ENCODE measurements at regions not wholly inside any gene's neighbourhood (a gene's known extent, or its start where the extent isn't known, plus 50 kb on each side); places are given as distances from the start of the nearest gene placed in this dataset.

GRCh38 chr7:26600411-26600810 lies 264.0 kb downstream of the SKAP2 start:
- Histone ChIP-seq H4K8ac (ENCODE audit: low read depth in 2 of 2, low read length in 2 of 2) (no peak overlapping the region), H2AK9ac (replicated peaks; ENCODE audit: low read depth, low read length, poor library complexity) (no peak overlapping the region), H2AFZ (replicated peaks; ENCODE audit: low read length, poor library complexity) (no peak overlapping the region), H3K27me3 (ENCODE audit: control insufficient read depth, insufficient read depth, low read length) (0 out of 2 replicates have a peak, but pooled peaks cover 1% of the 10 kb centered on the region), H2BK15ac (ENCODE audit: low read depth, low read length) (no peak overlapping the region), H3K4me3 (ENCODE audit: insufficient read depth, low read depth, low read length) (no peak overlapping the region), H2BK20ac (ENCODE audit: low read depth, low read length) (no peak overlapping the region), H3K18ac (ENCODE audit: low read depth, low read length) (no peak overlapping the region), H2AK5ac (ENCODE audit: low read depth, low read length) (no peak overlapping the region), H3K9ac (ENCODE audit: low read depth, low read length) (no peak overlapping the region), H3K14ac (replicated peaks; ENCODE audit: low read depth, low read length) (no peak overlapping the region), H4K20me1 (ENCODE audit: insufficient read depth, low read length) (no peaks in the 10 kb centered on the region), H3K9me1 (ENCODE audit: insufficient read depth, low read length) (no peaks in the 10 kb centered on the region), H4K91ac (ENCODE audit: insufficient read depth, low read depth, low read length) (no peak overlapping the region), H2BK5ac (ENCODE audit: low read depth, low read length, poor library complexity, severe bottlenecking) (no peak overlapping the region), H3K4me2 (ENCODE audit: low read depth, low read length) (no peak overlapping the region), H3K4ac (ENCODE audit: low read depth, low read length) (no peak overlapping the region), H4K5ac (ENCODE audit: low read depth, low read length) (no peak overlapping the region), H3K9me3 (ENCODE audit: control insufficient read depth, insufficient read depth, low read length) (no peaks in the 10 kb centered on the region), H3K27ac (ENCODE audit: insufficient read depth, low read length) (no peak overlapping the region), H3K79me1 (ENCODE audit: low read depth in 1 of 2, low read length in 2 of 2) (no peaks in the 10 kb centered on the region), H3K23ac (ENCODE audit: low read depth, low read length) (no peak overlapping the region), H3K36me3 (ENCODE audit: control insufficient read depth, insufficient read depth, low read length) (no peaks in the 10 kb centered on the region), H3K4me1 (ENCODE audit: control insufficient read depth, insufficient read depth, low read length) (no peaks in the 10 kb centered on the region), H3K56ac (ENCODE audit: extremely low read depth, insufficient read depth, low read length) (no peak overlapping the region), H2BK120ac (ENCODE audit: low read depth, low read length) (no peak overlapping the region)
- no peak for ATAC-seq (ENCODE audit: low read depth)
- intact Hi-C loops (cut with micrococcal nuclease): no loop called here
- dilution Hi-C loops (cut with HindIII; ENCODE audit: low sequenced_read_pairs, unreplicated experiment): no loop called here
- TF ChIP-seq NFE2L2 (IDR thresholded peaks at IDR 0.05; ENCODE audit: low read depth, low read length) (no peak), USF2 (IDR thresholded peaks at IDR 0.05; ENCODE audit: low read depth, low read length) (no peak), CTCF (conservative IDR thresholded peaks at IDR 0.05; ENCODE audit: low read depth, low read length) (no peak), MAFK (IDR thresholded peaks at IDR 0.05; ENCODE audit: low read depth, low read length) (no peak), CEBPB (IDR thresholded peaks at IDR 0.05; ENCODE audit: low read depth, low read length) (no peak), POLR2A (IDR thresholded peaks at IDR 0.05; ENCODE audit: low read depth, low read length) (no peak), RAD21 (IDR thresholded peaks at IDR 0.05; ENCODE audit: low read length) (no peak), BHLHE40 (IDR thresholded peaks at IDR 0.05; ENCODE audit: low read depth, low read length) (no peak), ELK1 (IDR thresholded peaks at IDR 0.05; ENCODE audit: borderline replicate concordance, low read depth, low read length) (no peak)
- WGBS, 2 experiments (ENCODE audit: extremely low coverage in 2 of 2, insufficient read length in 1 of 2): no CpG with 5 or more reads among the region's 3 CpGs
- in situ Hi-C loops (cut with MboI; ENCODE audit: low sequenced_read_pairs): no loop called here
- no TSS peak for BruUV-seq (replicated peaks)
- ChIA-PET POLR2A (ENCODE audit: unreplicated experiment) (no interaction called here), CTCF (no interaction called here)
- DNase-seq: no peak
